LoVo (cell line): ENCODE measurements at regions not wholly inside any gene's neighbourhood (a gene's known extent, or its start where the extent isn't known, plus 50 kb on each side); places are given as distances from the start of the nearest gene placed in this dataset.
"Not testable (repeated sequence)": the region's sequence is repeated elsewhere in the genome, so short reads cannot be mapped to it uniquely, and the experiment has no call there.

ENCODE experiments used
- DNase-seq: peaks from one replicate; pipeline ENCODE4 v3.0.0-alpha.2; 2016; ENCODE audit warnings: low spot score

DNA sequence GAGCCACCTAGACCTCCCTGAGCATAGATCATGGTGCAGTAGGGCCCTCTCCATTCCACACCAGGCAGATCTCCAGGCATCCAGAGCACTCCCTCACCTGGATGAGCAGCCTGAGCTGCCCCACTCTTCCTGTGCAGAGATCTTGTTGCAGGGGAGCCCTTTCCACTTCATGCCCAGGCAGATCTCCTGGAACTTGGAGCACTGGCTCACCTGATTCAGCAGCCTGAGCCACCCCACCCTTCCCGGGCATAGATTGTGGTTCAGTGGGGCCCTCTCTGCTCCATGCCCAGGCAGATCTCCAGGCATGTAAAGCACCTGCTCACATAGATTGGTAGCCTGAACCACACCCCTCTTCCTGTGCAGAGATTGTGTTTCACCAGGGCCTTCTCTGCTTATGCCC is 78.0 kb downstream of the SEC16B start:
- no peak for DNase-seq

DNA sequence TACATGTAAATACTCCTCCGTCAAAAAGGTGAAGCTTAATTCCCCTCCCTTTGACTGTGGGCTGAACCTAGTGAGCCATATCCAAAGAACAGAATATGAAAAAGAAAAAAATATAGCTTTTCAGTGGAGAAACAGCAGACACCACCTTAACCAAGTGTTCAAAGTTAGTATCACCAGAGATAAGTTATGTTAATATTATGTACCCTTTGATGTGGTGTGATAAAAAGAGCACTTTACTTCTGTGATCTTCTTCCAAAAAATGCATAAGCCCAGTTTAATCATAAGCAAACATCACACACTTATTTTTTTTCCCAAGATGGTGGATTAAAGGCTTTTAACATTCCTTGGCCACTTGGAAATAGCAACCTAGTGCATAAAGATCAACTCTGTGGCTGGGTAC is 79.4 kb downstream of the SEC16B start:
- DNase-seq: no peak

DNA sequence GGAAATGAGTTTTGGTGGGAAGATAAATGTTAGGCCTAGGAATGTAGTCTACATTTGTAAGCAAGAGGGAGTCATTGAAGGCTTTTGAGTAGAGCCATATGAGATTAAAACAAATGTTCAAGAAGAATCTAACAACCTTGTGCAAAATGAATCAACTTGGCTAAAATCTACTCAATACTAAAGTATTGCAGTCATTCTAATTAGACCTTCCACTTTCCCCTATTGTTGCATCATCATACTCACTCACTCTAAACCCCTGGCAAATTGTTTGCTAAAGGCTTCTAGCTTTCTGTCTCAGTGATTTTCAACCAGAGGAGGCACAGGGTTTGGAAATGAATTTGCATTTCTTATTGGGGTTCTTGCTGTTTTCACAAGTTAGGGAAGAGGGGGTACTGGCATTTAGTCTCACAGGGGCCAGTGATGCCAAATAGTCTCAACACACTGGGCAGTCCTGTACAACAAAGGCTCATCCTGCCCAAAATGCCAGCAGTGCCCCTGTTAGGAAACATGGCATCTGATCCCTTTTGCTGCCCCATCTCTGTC is 85.3 kb downstream of the SEC16B start:
- no peak for DNase-seq

DNA sequence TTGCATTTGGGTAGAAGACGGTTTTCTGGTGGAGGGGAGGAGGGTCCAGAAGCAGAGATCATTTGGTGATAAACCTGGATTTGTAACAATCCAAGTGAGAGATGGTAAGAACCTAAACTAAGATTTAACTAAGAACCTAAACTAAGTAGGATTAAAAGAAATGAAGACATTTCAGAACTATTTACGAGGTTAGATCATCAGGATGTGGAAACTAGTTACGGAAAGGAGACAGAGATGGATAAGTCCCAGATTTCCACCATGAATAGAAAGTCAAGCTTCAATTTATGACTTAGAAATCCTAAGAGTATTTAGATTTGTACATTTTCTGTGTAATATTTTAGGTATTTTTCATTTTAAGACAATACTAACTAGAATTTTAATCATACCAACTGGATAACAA is 86.3 kb downstream of the SEC16B start:
- DNase-seq: no peak

DNA sequence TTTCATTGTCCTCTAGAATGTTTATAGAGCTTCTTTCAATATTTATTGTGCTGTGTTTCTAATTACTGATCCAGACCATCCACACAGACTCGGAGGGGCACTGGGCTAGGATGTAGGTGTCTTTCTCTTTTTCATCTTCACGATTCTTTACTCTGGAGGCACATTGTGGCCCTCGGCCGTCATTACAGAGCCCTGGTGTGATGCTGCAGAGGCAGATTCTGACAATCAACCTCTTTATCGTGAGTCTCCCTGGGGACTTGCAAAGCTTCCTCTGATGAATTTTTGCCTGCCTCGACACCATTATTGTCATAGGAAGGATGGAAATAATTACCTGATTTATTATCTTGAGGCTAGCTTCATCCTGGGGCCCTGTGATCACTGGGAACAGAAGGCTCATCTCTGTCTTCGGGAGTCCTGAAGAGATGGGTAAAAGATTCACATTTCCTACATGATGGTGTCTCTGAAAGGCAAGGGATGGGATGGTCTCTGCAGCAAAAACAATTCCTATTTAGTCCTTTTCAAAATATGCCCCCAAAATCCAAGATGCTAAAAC is 89.4 kb downstream of the SEC16B start:
- DNase-seq: no peak

DNA sequence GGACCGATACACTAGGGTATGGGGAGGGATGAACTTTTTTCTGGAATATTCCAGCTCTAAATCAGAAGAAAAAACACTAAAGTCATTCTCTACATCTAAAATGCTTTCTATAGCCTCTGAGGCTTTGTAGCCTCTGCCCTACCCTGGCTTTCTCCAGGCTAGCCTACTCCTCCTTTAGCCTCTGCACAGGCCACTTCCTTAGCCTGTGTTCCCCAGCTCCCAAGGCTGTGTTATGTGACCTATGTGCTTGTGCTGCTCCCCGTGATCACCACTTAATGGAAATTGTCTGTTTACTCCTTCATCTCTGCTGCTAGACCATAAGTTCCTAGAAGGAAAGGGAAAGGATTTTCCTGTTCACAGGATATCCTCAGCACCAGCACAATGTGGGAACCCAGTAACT is 92.8 kb downstream of the SEC16B start:
- DNase-seq: no peak

DNA sequence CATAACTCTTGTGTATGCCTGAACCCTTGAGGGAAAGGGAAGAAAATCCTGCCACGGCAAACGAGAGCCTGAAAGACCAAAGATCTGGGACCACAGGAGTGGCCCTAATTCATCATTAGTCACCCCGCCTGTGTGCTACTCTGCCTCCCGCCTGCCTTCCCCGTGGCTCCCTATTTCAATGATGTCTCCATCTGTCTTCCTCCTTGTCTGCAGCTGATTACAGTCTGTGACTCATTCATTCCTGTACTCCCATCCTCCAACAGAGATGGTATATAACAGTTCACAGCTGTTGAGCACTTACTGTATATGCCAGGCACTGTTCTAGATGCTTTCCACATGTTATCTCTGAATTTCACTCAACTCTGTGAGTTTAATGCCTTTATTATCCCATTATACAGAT is 96.6 kb downstream of the SEC16B start:
- DNase-seq: no peak

DNA sequence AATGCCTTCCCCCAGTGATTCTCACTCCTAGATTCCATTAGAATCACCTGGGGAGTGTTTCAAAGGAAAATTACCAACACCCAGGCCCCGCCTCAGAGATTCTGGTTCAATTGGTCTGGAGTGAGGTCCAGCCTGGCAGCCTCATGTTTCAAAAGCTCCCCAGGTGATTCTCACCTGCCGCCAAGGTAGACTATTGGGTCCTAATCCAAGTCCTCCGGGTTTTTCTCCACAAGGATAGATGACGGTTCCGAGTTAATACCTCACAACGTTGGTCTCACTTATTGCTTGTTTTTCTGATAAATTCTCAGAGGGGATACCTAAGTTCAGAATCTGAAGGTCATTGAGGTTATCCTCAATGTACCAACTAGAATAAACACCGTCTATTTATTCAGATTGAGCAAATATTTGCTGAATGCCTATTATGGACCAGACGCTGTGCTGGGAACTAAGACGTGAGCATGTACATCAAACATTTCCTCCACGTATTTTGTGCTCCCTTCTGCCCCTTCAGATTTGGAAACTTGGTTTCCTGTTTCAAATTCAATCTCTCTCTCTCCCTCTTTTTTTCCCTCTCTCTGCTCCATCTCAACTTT is 97.5 kb downstream of the SEC16B start:
- no peak for DNase-seq

DNA sequence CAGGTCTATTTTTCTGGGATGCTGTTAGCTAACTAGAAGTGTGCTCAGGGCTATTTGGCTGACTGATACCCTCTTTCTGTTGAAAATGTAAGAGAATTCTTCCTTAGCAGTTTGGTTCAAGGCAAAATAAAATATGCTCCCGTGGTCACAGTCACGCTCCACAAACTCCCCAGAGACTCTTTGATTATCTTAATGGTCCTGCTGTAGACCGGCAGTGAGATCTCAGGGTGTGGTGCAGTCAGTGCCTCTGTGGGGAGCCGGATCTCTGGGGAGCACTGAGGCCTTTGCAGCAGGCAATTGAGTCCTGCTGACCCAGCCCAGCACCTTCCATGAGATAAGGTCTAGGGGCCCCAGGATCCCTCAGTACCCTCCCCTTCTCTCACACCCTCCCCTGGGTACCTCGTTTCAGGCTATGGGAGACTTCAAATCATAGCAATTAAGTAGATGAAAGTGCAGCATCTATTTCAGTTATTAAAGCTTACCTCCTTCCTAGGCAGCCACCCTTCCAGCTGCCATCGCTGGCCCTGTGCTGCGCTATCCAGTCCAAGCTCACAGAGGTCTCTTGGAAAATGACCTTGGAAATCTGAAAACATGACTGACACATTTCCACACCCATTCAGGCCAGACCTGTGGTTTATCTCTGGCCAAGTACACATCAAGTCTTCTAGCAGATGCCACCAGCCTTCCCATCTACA is 98.1 kb downstream of the SEC16B start:
- no peak for DNase-seq

DNA sequence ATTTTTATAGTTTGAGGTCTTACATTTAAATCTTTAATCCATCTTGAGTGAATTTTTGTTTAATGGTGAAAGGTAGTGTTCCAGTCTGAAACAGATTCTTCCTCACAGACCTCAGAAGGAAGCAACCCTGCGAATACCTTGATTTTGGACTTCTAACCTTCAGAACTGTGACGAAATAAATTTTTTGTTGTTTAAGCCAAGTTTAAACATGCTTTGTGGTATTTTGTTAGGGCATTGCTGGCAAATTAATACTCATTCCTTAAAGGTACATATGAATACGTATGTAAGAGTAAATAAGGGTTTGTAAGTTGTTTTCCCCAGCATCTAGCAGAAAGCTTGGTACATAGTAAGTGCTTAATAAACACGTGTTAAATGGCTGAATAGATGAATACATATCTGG is 100.3 kb downstream of the SEC16B start:
- DNase-seq: no peak

DNA sequence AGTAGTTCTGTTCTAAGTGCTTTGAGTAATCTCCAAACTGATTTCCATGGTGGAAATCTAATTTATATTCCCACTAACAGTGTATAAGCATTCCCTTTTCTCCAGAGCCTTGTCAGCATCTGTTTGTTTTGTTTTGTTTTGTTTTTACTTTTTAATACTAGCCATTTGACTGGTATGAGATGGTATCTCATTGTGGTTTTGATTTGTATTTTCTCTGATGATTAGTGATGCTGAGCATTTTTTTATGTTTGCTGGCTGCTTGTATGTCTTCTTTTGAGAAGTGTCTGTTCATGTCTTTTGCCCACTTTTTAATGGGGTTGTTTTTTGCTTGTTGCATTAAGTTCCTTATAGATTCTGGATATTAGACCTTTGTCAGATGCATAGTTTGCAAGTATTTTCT is 100.8 kb downstream of the SEC16B start:
- DNase-seq: not testable (repeated sequence)

DNA sequence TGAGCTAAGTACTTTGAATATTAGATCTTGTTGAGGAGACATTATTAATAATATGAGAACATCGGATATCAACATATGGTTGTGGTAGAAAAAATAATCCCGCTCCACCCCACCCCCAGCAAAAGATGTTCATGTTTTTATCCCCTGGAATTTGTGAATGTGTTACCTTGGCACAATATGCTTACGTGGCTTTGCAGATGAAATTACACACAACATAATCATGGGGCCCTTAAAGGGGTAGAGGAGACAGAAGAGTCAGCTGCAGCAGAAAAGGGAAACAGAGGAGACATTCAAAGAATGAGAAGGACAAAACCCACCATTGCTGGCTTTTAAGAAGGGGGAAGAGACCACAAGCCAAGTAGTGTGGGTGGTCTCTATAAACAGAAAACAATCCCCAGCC is 104.1 kb downstream of the SEC16B start:
- no peak for DNase-seq

DNA sequence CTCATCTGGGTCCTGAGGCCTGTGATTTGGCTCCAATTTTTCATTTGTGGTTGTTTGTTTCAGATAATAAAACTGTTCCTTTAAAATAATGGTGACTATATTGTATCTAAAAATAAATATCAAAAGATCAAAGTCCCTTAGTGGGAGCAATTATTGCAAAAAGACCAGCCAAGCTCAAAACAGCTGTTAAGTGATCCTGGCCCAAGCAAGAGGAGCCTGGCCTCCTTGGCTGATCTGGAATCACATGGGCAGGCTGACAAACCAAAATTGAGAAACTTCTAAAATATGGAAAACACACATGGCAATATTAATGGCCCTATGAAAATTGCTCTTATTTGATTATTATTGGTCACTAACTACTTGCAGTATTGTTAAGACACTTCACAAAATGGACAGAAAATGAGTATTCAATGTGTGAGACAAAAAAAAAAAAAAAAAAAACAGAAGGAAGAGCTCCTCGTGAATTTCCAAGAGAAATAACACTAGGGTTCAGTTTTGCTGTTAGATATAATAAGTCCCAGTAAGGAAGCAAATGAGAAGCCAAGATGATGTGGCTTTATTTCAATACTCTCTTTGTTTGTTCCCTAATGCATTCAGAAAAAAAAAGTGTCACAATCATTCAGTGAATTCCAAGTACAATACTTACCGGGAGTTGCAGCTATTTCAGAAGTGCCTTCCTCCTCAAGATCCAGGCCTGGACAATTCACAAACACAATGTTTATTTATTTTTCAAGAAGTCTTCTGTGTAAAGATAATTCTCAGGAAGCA is 105.1 kb downstream of the SEC16B start:
- DNase-seq: no peak

DNA sequence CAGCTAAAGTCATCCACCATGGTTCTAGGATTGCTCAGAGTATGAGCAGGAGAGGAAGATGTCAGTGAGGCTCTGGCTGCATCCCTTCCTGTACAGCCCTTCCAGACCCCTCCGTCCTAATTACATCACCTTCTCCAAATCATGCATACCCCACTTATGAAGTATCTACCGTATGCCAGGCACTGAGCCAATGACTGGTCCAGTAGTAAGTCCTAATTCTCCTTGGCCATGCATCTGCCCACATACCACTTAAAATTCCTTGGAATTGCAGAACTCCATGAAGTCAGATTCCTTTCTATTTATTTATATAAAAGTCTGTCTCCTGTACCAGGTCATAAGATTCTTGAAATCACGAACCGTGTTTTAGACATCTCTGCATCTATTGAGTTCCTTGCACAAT is 106.1 kb downstream of the SEC16B start:
- DNase-seq: no peak

DNA sequence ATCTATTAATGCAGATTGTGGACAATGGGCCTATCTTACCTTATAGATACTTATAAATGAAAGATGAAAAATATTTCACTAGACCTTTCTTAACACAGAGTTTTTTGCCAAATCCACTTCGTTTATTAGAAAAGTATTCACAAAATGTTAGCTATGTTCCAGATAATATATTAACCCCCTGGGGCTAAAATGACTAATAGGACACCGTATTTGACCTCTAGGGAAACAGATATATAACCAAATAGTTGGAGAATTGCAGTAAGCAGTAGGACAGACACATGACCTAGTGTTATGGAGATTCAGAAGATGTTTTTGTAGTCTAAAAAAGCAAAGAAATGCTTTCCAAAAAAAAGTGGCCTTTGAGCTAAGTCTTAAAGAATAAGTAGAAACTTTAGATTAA is 106.9 kb downstream of the SEC16B start:
- no peak for DNase-seq

DNA sequence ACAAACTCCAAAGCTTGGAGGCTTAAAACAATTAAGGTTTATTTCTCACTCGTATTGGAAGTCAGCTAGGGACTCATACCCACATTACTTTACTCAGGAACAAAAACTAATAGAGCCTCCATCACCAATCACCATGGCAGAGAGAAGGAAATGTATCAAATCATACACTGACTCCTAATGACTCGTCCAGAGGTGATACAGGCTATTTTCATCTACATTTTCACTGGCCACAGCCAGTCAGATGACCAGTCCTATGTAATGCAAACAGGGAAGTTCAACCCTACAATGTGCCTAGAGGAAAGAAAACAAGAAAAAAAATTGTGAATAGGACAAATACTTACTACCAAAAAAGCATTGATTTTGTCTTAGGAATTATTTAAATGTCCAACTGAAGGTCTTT is 110.3 kb downstream of the SEC16B start:
- DNase-seq: no peak

DNA sequence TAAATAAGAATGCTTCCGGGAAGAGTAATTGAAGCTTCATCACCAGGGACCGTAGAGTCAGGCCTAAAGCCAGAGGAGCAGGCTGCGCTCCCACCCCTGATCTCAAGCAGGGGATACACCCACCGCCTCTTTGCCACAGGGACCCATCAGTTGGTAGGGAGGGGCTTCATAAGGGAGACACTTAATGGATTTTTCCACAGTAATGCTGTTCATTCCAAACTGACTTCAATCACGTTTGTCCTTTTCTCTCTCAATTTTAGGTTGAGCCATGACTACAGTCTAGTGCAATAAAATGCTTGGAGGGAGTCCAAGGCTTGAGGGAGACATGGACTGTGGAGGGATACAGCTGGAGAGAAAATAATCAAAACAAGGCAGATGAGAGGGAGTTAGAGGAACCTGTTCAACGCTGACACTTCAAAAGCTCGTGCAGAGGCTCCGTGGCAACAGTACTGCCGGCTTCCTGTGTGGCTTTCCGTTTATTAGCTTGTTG is 111.5 kb downstream of the SEC16B start:
- no peak for DNase-seq

DNA sequence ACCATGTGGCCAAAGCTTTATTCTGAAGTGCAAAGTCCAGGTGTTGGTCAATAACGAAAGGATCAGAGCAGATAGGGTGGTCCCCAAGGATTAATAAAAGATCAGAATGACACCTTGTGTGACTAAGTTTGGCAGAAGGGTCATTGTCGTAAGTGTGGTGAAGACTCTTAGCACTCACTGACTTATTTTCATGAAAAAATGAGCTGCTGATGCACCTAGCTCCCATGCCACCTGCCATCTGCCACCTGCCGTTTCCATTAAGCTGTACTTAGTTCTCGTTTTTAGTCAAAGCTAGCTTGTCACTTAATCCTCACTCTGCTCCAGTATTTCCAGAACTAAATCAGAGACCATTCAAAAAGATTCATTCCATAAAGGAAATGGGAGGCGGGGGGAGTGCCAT is 112.6 kb downstream of the SEC16B start:
- no peak for DNase-seq

DNA sequence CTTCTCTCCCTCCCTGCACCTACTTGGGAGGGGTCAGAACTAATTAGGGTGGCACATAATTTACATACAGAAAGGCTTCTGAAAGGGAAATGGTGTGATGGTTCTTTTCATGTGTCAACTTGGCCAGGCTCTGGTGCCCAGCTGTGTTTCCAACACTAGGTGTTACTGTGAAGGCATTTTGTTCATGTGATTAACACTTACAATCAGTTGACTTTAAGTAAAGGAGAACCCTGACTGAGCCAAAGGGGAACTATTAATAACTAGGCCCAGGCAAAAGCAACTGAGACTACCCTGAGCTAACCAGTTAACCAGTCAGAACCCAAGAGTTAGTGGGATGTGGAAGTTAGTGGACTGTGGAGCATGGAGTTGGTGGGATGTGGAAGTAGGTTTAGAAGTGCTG is 114.9 kb downstream of the SEC16B start:
- DNase-seq: no peak

DNA sequence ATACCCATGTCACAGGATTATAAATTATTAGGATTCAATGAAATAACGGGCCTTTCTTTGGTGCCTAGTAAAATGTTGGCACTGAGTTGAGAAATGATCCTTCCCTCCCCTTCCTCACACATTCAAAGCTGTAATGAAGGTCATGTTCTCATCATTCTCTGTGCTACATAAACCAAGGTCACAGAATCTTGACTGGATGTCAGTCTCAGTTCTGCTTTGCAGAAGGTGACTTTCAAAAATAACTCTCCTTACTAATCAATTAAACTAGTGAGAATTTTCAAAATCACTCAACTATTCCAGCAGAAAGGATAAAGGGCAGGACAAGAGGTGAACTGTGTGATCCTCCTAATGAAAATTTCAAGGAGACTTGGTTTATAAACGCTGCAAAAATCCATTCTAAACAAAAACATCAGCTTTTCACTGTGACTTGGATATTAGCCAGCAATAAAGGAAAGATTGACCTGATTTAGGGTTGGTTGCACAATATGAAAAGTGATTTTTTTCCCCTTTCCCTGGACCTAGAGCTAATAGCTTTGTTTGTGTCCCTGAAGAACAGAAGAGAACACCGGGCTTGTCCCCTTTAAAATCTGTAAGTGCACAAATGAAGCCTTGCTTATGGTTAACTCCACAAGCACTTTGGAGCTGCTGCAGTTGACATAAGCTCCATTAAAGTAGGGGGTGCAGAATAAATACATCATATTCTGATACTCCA is 120.1 kb downstream of the SEC16B start:
- no peak for DNase-seq

DNA sequence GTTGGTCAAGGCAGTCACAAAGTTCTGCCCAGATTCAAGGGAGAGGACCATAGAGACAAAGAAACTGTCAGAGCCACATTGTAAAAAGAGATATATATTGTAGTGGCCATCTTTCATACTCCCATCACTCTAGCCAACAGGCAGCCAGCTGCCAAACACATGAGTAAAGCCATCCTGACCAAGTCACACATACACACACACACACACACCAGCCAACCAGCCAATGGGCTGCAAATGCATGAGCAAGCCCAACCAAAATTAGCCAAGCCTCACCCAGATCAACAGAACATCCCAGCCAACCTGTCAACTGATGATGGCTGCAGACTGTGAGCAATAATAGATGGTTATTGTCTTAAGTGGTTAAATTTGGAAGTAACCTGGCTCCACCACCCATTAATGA is 120.7 kb downstream of the SEC16B start:
- no peak for DNase-seq

DNA sequence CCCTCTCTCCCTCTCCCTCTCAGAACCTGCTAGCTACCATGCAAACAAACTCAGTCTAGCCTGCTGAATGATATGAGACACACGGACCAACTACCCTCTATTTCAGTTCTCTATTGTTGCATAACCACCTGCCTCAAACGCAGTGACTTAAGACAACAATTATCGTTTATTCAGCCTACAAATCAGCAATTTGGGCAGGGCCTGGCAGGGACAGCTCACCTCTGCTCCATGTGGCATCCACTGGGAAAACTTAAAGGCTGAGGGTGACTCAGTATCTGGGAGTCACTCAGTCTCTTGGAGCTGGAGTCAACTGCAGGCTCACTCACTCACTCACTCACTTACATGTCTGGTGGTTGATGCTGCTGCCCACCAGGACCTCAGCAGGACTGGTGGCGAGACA is 121.3 kb downstream of the SEC16B start:
- DNase-seq: no peak
